Hepatocyte (in vitro differentiated cells): ENCODE measurements at regions not wholly inside any gene's neighbourhood (a gene's known extent, or its start where the extent isn't known, plus 50 kb on each side); places are given as distances from the start of the nearest gene placed in this dataset.

Experiments used
- DNase-seq: peaks from one replicate; pipeline ENCODE4 v3.0.0-alpha.2; 2016; ENCODE audit warnings: low spot score
- H2AFZ ChIP-seq: fragments of 200-600 bp; sonication (generic); 2 replicates; pipeline ENCODE4 v1.6.0; 2016; ENCODE audit warnings: antibody characterized with exemption, mild to moderate bottlenecking
- H3K27ac ChIP-seq: fragments of 200-600 bp; sonication (generic); 2 replicates; pipeline ENCODE4 v1.5.1; 2016; ENCODE audit warnings: mild to moderate bottlenecking
- H3K27me3 ChIP-seq: fragments of 200-600 bp; sonication (generic); 2 replicates; pipeline ENCODE4 v1.6.1; 2016
- H3K36me3 ChIP-seq: fragments of 200-600 bp; sonication (generic); replicated peaks from 2 replicates; pipeline ENCODE4 v1.5.1; 2016; ENCODE audit warnings: low read depth; ENCODE audit not compliant: insufficient read depth
- H3K4me1 ChIP-seq: fragments of 200-600 bp; sonication (generic); 2 replicates; pipeline ENCODE4 v1.5.1; 2016; ENCODE audit warnings: mild to moderate bottlenecking, moderate library complexity; ENCODE audit not compliant: insufficient read depth
- H3K4me2 ChIP-seq: fragments of 200-600 bp; sonication (generic); 2 replicates; pipeline ENCODE4 v1.6.0; 2016
- H3K4me3 ChIP-seq: fragments of 200-600 bp; sonication (generic); 2 replicates; pipeline ENCODE4 v1.5.1; 2016; ENCODE audit warnings: mild to moderate bottlenecking
- H3K79me2 ChIP-seq: fragments of 200-600 bp; sonication (generic); 2 replicates; pipeline ENCODE4 v1.6.0; 2017; ENCODE audit warnings: mild to moderate bottlenecking
- H3K9me2 ChIP-seq: fragments of 200-600 bp; sonication (generic); replicated peaks from 2 replicates; pipeline ENCODE4 v1.6.0; 2017; ENCODE audit warnings: mild to moderate bottlenecking; ENCODE audit not compliant: insufficient read depth
- H3K9me3 ChIP-seq: fragments of 200-600 bp; sonication (generic); 2 replicates; pipeline ENCODE4 v1.5.1; 2016; ENCODE audit warnings: low read depth, mild to moderate bottlenecking
- H4K20me1 ChIP-seq: fragments of 200-600 bp; sonication (generic); 2 replicates; pipeline ENCODE4 v1.6.0; 2016; ENCODE audit warnings: mild to moderate bottlenecking; ENCODE audit not compliant: insufficient read depth, poor library complexity, severe bottlenecking
- EZH2 ChIP-seq: fragments of 200-600 bp; sonication (generic); IDR thresholded peaks from 2 replicates; pipeline ENCODE4 v1.6.1; 2016; ENCODE audit warnings: antibody characterized with exemption, mild to moderate bottlenecking, borderline replicate concordance
- EZH2phosphoT487 ChIP-seq: fragments of 200-600 bp; sonication (generic); IDR thresholded peaks from one replicate; pipeline ENCODE4 v1.6.1; 2018; ENCODE audit warnings: antibody characterized with exemption, mild to moderate bottlenecking, low read depth, moderate library complexity; ENCODE audit not compliant: unreplicated experiment, severe bottlenecking
- WGBS: methylation state at CpG from one replicate; pipeline ENCODE4 v1.1.6; 2016; ENCODE audit warnings: low lambda C conversion rate; ENCODE audit errors: missing lambda C conversion rate; 5-methylcytosine and 5-hydroxymethylcytosine counted together
- TF ChIP-seq, protein P1 (sequence below): fragments of 200-600 bp; sonication (generic); IDR thresholded peaks from 2 replicates; pipeline ENCODE4 v1.5.1; 2016; ENCODE audit warnings: antibody characterized with exemption, mild to moderate bottlenecking; ENCODE audit not compliant: poor library complexity

GRCh38 chr21:25366116-25366515, 241.2 kb downstream of the MRPL39 start:
- no peaks in the 10 kb centered on the region for H3K36me3 ChIP-seq
- no peak for DNase-seq
- no peaks in the 10 kb centered on the region for H3K27me3 ChIP-seq
- TF ChIP-seq, protein P1, sequence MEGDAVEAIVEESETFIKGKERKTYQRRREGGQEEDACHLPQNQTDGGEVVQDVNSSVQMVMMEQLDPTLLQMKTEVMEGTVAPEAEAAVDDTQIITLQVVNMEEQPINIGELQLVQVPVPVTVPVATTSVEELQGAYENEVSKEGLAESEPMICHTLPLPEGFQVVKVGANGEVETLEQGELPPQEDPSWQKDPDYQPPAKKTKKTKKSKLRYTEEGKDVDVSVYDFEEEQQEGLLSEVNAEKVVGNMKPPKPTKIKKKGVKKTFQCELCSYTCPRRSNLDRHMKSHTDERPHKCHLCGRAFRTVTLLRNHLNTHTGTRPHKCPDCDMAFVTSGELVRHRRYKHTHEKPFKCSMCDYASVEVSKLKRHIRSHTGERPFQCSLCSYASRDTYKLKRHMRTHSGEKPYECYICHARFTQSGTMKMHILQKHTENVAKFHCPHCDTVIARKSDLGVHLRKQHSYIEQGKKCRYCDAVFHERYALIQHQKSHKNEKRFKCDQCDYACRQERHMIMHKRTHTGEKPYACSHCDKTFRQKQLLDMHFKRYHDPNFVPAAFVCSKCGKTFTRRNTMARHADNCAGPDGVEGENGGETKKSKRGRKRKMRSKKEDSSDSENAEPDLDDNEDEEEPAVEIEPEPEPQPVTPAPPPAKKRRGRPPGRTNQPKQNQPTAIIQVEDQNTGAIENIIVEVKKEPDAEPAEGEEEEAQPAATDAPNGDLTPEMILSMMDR, result no peak
- no peak for TF ChIP-seq EZH2
- no peak for TF ChIP-seq EZH2phosphoT487
- H3K9me3 ChIP-seq, result no peaks in the 10 kb centered on the region
- no peaks in the 10 kb centered on the region for H4K20me1 ChIP-seq
- no peak overlapping the region for H2AFZ ChIP-seq
- H3K9me2 ChIP-seq, result no peaks in the 10 kb centered on the region
- no peaks in the 10 kb centered on the region for H3K4me1 ChIP-seq
- H3K4me3 ChIP-seq, result no peak overlapping the region
- no peak overlapping the region for H3K4me2 ChIP-seq
- no peaks in the 10 kb centered on the region for H3K79me2 ChIP-seq
- H3K27ac ChIP-seq, result no peak overlapping the region
- WGBS, result 55% methylated on average over 1 of the region's 1 CpG

DNA sequence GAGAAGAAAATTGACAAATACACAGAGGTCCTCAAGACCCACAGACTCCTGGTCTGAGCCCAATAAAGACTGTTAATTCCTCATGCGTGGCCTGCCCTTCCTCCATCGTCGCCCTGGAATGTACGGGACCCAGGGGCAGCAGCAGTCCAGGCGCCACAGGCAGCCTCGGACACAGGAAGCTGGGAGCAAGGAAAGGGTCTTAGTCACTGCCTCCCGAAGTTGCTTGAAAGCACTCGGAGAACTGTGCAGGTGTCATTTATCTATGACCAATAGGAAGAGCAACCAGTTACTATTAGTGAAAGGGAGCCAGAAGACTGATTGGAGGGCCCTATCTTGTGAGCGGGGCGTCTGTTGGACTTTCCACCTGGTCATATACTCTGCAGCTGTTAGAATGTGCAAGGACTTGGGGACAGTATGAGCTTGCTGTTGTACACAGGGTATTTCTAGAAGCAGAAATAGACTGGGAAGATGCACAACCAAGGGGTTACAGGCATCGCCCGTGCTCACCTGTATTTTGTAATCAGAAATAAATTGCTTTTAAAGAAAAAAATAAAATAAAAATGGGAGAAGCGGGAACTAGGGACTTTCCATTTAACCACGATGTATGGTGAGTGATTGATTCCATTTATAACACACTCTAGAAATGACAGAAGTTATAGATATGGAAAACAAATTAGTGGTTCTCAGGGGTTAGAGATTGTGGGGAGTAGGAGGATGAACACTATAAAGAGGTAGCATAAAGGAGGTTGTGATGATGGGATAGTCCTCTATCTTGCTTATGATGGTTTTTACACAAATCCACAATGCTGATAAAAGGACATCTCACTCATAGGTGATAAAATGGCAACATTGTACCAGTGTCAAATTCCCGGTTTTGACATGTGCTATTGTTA, 244.7 kb downstream of the MRPL39 start:
- DNase-seq, result no peak
- WGBS, result 94% methylated on average over 15 of the region's 15 CpGs
- H3K27me3 ChIP-seq, result no peaks in the 10 kb centered on the region
- H3K9me2 ChIP-seq, result no peaks in the 10 kb centered on the region
- no peak overlapping the region for H3K4me3 ChIP-seq
- no peaks in the 10 kb centered on the region for H3K36me3 ChIP-seq
- no peak overlapping the region for H3K27ac ChIP-seq
- no peaks in the 10 kb centered on the region for H4K20me1 ChIP-seq
- no peaks in the 10 kb centered on the region for H3K4me1 ChIP-seq
- H3K79me2 ChIP-seq, result no peaks in the 10 kb centered on the region
- TF ChIP-seq, protein P1, result no peak
- TF ChIP-seq EZH2phosphoT487 (no peak), EZH2 (no peak)
- H3K9me3 ChIP-seq, result no peaks in the 10 kb centered on the region
- H3K4me2 ChIP-seq, result no peak overlapping the region
- H2AFZ ChIP-seq, result no peak overlapping the region

- Histone ChIP-seq H3K4me3 (no peak overlapping the region), H3K27me3 (no peaks in the 10 kb centered on the region), H3K9me2 (no peaks in the 10 kb centered on the region), H4K20me1 (no peaks in the 10 kb centered on the region), H3K4me1 (no peaks in the 10 kb centered on the region), H3K79me2 (no peaks in the 10 kb centered on the region), H3K27ac (no peak overlapping the region), H2AFZ (no peak overlapping the region), H3K4me2 (no peak overlapping the region), H3K36me3 (no peaks in the 10 kb centered on the region), H3K9me3 (no peaks in the 10 kb centered on the region)
- no peak for DNase-seq
- TF ChIP-seq EZH2 (no peak), EZH2phosphoT487 (no peak)
- TF ChIP-seq, protein P1, result no peak
- WGBS, result 96% methylated on average over 27 of the region's 28 CpGs
These were observed 245.5 kb downstream of the MRPL39 start for GRCh38 chr21:25361765-25362164.
